ENCODE measurements at regions not wholly inside any gene's neighbourhood (a gene's known extent, or its start where the extent isn't known, plus 50 kb on each side); places are given as distances from the start of the nearest gene placed in this dataset.

GRCh38 chr11:101195294-101195693 is 65.7 kb upstream of the PGR start:
- no peak overlapping the region for H3K4me3 ChIP-seq (ENCODE audit: control insufficient read depth, low read depth, low read length)
- no peak for TF ChIP-seq CTCF (conservative IDR thresholded peaks at IDR 0.05; ENCODE audit: control insufficient read depth, insufficient read depth, low read depth, low read length)
- DNase-seq (ENCODE audit: low read depth) = no peak

GRCh38 chr11:101188801-101189200 is 59.2 kb upstream of the PGR start:
- no peak overlapping the region for H3K4me3 ChIP-seq (ENCODE audit: control insufficient read depth, low read depth, low read length)
- no peak for TF ChIP-seq CTCF (conservative IDR thresholded peaks at IDR 0.05; ENCODE audit: control insufficient read depth, insufficient read depth, low read depth, low read length)
- DNase-seq (ENCODE audit: low read depth) = no peak

GRCh38 chr11:101188173-101188572 is 58.6 kb upstream of the PGR start:
- TF ChIP-seq CTCF (conservative IDR thresholded peaks at IDR 0.05; ENCODE audit: control insufficient read depth, insufficient read depth, low read depth, low read length) = no peak
- DNase-seq (ENCODE audit: low read depth) = peak; percentile 52
- H3K4me3 ChIP-seq (ENCODE audit: control insufficient read depth, low read depth, low read length) = no peak overlapping the region

GRCh38 chr11:101187748-101188147 is 58.1 kb upstream of the PGR start:
- TF ChIP-seq CTCF (conservative IDR thresholded peaks at IDR 0.05; ENCODE audit: control insufficient read depth, insufficient read depth, low read depth, low read length) = no peak
- DNase-seq (ENCODE audit: low read depth) = no peak
- H3K4me3 ChIP-seq (ENCODE audit: control insufficient read depth, low read depth, low read length) = no peak overlapping the region

GRCh38 chr11:101185985-101186384 is 56.4 kb upstream of the PGR start:
- H3K4me3 ChIP-seq (ENCODE audit: control insufficient read depth, low read depth, low read length) = no peak overlapping the region
- no peak for TF ChIP-seq CTCF (conservative IDR thresholded peaks at IDR 0.05; ENCODE audit: control insufficient read depth, insufficient read depth, low read depth, low read length)
- DNase-seq (ENCODE audit: low read depth) = no peak

- no peak overlapping the region for H3K4me3 ChIP-seq (ENCODE audit: control insufficient read depth, low read depth, low read length)
- no peak for DNase-seq (ENCODE audit: low read depth)
- TF ChIP-seq CTCF (conservative IDR thresholded peaks at IDR 0.05; ENCODE audit: control insufficient read depth, insufficient read depth, low read depth, low read length) = no peak
Observed at GRCh38 chr11:101182467-101182866, 52.9 kb upstream of the PGR start.

- no peak overlapping the region for H3K4me3 ChIP-seq (ENCODE audit: control insufficient read depth, low read depth, low read length)
- TF ChIP-seq CTCF (conservative IDR thresholded peaks at IDR 0.05; ENCODE audit: control insufficient read depth, insufficient read depth, low read depth, low read length) = no peak
- DNase-seq (ENCODE audit: low read depth) = no peak
Observed at GRCh38 chr11:101180481-101180880, 50.9 kb upstream of the PGR start.
